ENCODE measurements at regions not wholly inside any gene's neighbourhood (a gene's known extent, or its start where the extent isn't known, plus 50 kb on each side); places are given as distances from the start of the nearest gene placed in this dataset.

- H3K27ac ChIP-seq: no peak overlapping the region
- no peaks in the 10 kb centered on the region for H3K9me3 ChIP-seq (ENCODE audit: low read depth)
- no peaks in the 10 kb centered on the region for H3K36me3 ChIP-seq
- no peak for TF ChIP-seq CTCF (IDR thresholded peaks at IDR 0.05; ENCODE audit: low read depth, low read length)
- no peak overlapping the region for H3K4me3 ChIP-seq
- no peak for DNase-seq (ENCODE audit: low read depth in 1 of 2, low spot score in 1 of 2)
- peaks cover 18% of the 10 kb centered on the region for H3K4me1 ChIP-seq (ENCODE audit: low read depth)
- H3K27me3 ChIP-seq: no peaks in the 10 kb centered on the region
These were observed 150.6 kb downstream of the GAS1 start for GRCh38 chr9:86796666-86797065.

GRCh38 chr9:86795823-86796553, 151.3 kb downstream of the GAS1 start:
- Histone ChIP-seq H3K36me3 (no peaks in the 10 kb centered on the region), H3K9me3 (ENCODE audit: low read depth) (no peaks in the 10 kb centered on the region), H3K4me3 (no peak overlapping the region), H3K4me1 (ENCODE audit: low read depth) (peaks cover 18% of the 10 kb centered on the region), H3K27me3 (no peaks in the 10 kb centered on the region), H3K27ac (no peak overlapping the region)
- TF ChIP-seq CTCF (IDR thresholded peaks at IDR 0.05; ENCODE audit: low read depth, low read length): peak; percentile 48
- peak in 1 of 2 donors; percentile 97 for DNase-seq (ENCODE audit: low read depth in 1 of 2, low spot score in 1 of 2)

GRCh38 chr9:86795047-86795442, 152.3 kb downstream of the GAS1 start:
- Histone ChIP-seq H3K27ac (peak overlapping the region; percentile 13), H3K4me1 (ENCODE audit: low read depth) (peaks cover 18% of the 10 kb centered on the region), H3K27me3 (no peaks in the 10 kb centered on the region), H3K4me3 (no peak overlapping the region), H3K9me3 (ENCODE audit: low read depth) (no peaks in the 10 kb centered on the region), H3K36me3 (no peaks in the 10 kb centered on the region)
- peak in 1 of 2 donors; percentile 40 for DNase-seq (ENCODE audit: low read depth in 1 of 2, low spot score in 1 of 2)
- TF ChIP-seq CTCF (IDR thresholded peaks at IDR 0.05; ENCODE audit: low read depth, low read length): no peak

- H3K9me3 ChIP-seq (ENCODE audit: low read depth): no peaks in the 10 kb centered on the region
- H3K27me3 ChIP-seq: no peaks in the 10 kb centered on the region
- no peaks in the 10 kb centered on the region for H3K36me3 ChIP-seq
- peaks cover 18% of the 10 kb centered on the region for H3K4me1 ChIP-seq (ENCODE audit: low read depth)
- H3K4me3 ChIP-seq: no peak overlapping the region
- DNase-seq (ENCODE audit: low read depth in 1 of 2, low spot score in 1 of 2): peak; percentile 41 to 91
- TF ChIP-seq CTCF (IDR thresholded peaks at IDR 0.05; ENCODE audit: low read depth, low read length): no peak
- peak overlapping the region; percentile 13 for H3K27ac ChIP-seq
These were observed 152.8 kb downstream of the GAS1 start for GRCh38 chr9:86794391-86795046.

- no peak for TF ChIP-seq CTCF (IDR thresholded peaks at IDR 0.05; ENCODE audit: low read depth, low read length)
- no peaks in the 10 kb centered on the region for H3K36me3 ChIP-seq
- H3K27ac ChIP-seq: no peak overlapping the region
- peaks cover 18% of the 10 kb centered on the region for H3K4me1 ChIP-seq (ENCODE audit: low read depth)
- no peaks in the 10 kb centered on the region for H3K27me3 ChIP-seq
- no peak for DNase-seq (ENCODE audit: low read depth in 1 of 2, low spot score in 1 of 2)
- H3K9me3 ChIP-seq (ENCODE audit: low read depth): no peaks in the 10 kb centered on the region
- no peak overlapping the region for H3K4me3 ChIP-seq
These were observed 155.2 kb downstream of the GAS1 start for GRCh38 chr9:86792136-86792535.
